HG03135 (cell line): ENCODE measurements at regions not wholly inside any gene's neighbourhood (a gene's known extent, or its start where the extent isn't known, plus 50 kb on each side); places are given as distances from the start of the nearest gene placed in this dataset.

ENCODE experiments used
- ATAC-seq: cut with Tn5 transposase; IDR thresholded peaks from one replicate; pipeline ENCODE4 v1.9.1; 2021; ENCODE audit warnings: mild to moderate bottlenecking, moderate library complexity; ENCODE audit not compliant: unreplicated experiment

GRCh38 chr9:86765746-86766430, 181.4 kb downstream of the GAS1 start:
- ATAC-seq: no peak

DNA sequence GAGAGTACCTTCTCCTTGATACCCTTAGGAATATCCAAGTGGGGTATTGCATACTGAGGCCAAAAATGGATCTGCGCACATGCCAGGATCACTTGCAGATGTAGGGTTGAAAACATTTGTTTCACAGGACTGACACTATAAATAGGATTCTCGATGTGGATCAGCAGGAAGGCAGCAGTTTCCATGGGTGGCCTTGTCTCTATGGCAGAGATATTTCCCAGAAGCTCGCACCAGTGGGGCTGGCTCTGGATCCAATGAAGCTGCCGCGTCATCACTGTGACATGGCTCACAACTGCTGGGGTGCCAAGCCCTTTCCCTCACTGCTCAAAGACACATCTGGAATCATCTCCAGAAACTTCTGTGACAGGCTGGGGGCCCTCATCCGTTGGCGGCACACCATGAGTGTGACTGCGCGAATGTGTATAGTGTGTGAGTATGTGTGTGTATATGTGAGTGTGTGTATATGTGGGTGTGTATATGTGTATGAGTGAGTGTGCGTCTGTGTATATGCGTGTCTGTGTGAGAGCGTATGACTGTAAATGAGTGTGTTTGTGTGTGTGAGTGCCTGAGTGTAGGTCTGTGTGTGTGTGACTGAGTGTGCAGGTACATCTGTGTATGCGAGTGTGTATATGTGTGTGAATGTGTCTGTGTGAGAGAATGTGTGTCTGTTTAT, 182.5 kb downstream of the GAS1 start:
- ATAC-seq: no peak

- no peak for ATAC-seq
Measured at GRCh38 chr9:86764221-86764624, 183.1 kb downstream of the GAS1 start.

- ATAC-seq: no peak
Measured at GRCh38 chr9:86763791-86764190, 183.5 kb downstream of the GAS1 start.

GRCh38 chr9:86757382-86757720, 190.0 kb downstream of the GAS1 start:
- no peak for ATAC-seq

DNA sequence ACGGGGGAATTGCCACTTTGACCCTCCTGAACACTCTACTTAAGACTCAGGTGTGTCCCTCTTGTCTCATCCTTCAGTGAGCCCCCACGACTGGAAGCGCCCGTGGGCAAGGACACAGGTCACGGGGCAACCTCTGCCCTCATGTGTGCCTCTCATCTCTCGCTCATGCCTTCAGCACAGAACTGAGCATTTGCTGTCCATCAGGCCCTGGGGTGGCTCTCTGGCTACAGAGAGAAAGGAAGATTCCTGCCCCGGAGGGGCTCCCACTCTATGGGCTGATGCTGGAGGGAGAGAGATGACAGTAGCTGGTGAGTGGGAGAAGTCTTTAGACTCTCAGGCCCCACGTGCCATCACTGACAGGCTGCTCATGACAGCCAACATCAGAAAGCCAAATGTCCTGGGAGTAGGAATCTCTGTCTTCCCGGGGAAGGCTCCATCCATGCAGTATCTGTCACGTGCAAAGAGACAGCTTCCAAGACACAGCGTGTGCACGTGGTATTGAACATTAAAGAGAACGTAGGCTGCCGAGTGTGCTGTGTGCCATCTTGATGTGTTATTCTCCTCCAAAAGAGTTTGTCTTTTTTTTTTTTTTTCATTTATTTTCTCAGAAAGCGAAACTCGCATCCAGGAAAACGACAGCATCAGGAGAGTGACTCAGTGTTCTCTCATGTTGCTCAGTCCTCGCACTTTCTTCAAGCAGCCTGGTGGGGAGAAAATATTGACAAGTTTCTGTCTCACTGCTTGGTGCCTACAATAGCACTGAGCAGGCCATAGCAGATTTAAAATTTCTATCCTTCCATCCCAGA, 190.5 kb downstream of the GAS1 start:
- no peak for ATAC-seq

DNA sequence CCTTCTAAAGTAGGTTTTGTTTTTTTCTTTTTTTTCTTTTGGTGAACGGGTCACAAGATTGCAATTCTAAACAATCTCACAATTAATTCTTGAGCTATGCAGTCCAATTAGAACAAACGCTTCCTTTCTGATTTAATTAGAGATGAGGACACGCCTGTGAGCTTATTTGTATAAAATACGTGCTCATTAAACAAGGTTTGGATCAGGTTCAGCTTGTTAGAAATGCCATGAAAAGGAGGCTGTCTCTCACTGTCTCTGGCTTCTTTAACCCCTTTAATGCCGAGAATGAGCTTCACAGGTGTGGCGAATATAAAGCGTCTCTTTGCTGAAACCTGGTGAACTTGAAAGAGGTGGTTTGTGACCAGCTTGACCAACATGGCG, 191.8 kb downstream of the GAS1 start:
- ATAC-seq: no peak

GRCh38 chr9:86754581-86755560, 192.4 kb downstream of the GAS1 start:
- ATAC-seq: no peak

- no peak for ATAC-seq
Measured at GRCh38 chr9:86753836-86754235, 193.5 kb downstream of the GAS1 start.

DNA sequence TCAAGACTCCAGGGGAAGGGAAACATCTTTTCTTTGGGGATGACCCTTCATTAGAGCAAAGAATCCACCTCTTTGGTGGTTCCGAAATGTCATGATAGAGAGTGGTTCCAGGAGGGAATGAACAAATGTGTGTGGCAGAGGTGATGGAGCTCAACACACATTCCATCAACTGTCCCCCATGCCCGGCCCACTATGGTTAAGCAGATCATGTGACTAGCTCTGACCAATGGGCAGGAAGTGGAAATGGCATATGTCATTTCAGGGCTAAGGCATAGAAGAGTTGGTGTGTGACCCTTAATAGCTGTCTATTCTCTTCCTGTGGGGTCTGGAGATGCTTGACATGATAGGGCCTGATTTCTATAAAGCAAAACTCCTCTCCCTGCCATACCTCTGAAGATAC, 194.6 kb downstream of the GAS1 start:
- ATAC-seq: no peak

- no peak for ATAC-seq
Measured at GRCh38 chr9:86751956-86752355, 195.3 kb downstream of the GAS1 start.

DNA sequence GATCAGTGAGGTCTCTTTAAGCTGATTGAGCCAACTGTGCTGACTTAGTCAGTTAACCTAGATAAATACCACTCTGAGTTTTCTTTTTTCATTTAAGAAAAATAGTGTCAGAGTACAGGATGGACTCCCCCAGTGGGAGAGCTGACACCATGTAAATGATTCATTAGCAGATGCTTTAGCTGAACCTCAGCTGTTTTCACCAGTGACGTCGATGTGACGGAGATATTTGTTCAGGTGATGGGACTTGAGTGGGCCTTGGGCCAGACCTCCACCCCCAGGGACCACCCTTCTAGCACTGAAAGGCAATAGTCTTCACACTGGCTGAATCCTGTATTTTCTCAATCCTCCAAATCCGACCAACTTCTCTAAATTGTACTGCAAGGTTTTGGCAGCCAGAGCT, 196.1 kb downstream of the GAS1 start:
- ATAC-seq: no peak

DNA sequence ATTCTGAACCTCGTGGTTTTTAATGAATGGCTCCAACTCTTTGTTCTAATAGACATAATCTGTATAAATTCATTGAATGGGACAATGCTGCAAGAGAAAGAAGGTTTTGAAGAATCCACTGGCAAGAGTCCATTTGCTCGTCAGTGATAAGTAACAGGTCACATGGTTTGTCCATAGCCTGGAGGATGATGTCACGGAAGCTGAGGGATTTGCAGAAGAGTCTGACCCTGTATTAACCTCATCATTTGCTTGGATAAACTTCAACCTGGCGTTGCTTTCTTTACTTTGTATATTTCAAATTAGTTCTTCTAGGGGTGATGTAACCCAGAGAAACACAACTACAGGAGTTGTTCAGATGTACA, 197.4 kb downstream of the GAS1 start:
- no peak for ATAC-seq

GRCh38 chr9:86749161-86749893, 198.0 kb downstream of the GAS1 start:
- ATAC-seq: no peak

- no peak for ATAC-seq
Measured at GRCh38 chr9:86747711-86748110, 199.6 kb downstream of the GAS1 start.

DNA sequence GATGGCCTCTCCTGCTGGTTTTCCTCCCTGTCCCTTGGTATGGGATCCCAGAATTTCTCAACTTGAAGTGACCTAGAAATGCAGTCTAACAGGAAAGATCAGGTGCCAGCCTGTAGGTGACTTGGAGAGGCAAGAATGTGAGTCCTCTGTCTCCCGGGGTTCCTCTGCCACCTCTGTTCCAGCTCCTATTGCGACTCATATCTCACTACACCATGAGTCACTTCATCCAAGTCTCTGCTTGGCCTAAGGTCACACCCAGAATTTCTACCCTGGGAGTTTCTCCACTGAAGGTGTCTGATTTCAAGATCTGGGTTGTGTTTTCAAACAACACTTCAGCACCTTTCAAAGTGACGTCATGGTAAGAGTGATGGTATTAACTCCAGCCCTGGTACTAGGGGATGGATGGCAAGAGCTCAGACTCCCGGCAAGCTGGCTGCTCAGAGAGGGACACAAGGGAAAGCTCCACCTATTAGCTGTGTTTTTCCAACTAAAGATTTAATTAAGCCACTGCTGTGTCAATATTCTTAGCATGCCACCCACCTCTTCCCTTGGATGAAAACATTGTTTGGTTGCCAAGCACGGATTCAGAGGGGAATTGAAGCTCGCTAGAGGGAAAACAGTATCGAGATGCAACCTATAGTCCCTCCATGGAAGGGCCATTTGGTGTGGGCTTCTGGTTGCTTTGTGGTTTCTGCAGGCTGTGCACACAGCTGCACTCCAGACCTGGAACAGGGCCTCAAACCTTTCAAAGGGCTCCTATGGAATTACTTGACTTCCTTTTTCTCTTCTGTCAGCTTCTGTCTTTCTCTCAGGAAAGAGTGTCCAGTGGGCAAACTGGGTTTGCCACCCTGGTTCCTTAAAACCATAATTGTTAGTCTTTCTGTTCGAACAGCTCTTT, 205.7 kb downstream of the GAS1 start:
- ATAC-seq: no peak

DNA sequence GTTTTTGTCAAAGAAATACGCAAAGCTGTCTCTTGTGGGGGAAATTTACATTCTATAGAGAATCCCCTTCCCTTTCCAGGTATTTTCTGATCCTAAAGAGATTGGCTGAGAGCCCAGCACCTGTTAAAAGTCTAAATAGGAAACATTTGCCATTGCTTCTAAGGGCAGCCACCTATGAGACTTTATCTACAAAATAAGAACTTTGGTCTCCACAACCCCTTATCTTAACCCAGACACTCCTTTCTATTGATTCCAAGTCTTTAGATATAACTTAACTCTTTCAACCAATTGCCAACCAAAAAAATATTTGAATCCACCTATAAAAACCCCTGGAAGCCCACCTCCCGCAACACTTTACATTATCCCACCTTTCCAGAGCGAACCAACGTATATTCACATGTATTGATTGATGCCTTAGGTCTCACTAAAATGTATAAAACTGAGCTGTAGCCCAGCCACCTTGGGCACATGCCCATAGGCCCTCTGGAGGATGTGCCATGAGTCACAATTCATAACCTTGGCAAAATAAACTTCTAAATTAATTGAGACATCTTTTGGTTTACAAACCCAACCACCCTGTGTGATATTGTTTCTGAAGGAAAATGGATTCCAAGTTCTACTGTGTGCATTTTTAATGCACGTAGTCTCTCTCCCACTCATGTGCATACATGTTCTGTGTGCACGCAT, 211.4 kb downstream of the GAS1 start:
- ATAC-seq: no peak

DNA sequence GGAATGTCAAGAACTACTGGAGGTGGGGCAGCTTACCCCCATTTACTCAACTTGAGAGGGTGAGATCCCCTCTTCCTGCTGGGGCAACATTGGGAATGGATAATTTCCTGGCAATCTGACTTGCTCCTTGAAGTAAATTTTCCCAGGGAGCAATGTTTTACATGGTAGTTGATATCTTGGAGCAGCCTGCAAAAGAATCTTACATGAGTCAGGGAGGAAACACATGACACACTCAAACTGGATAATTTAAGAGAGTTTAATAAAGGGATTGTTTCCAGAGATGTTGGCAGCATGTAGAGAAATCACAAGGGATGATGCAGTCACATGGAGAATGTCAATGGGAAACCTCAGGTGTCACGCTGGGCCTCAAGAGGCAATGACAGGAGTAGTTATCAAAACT, 212.5 kb downstream of the GAS1 start:
- no peak for ATAC-seq

GRCh38 chr9:86733929-86734328, 213.4 kb downstream of the GAS1 start:
- no peak for ATAC-seq
